COLO668 (cell line): ENCODE measurements at regions not wholly inside any gene's neighbourhood (a gene's known extent, or its start where the extent isn't known, plus 50 kb on each side); places are given as distances from the start of the nearest gene placed in this dataset.
A peak's percentile ranks its signal among the peaks of the same experiment; 100 is the strongest.

ENCODE experiments used
- DNase-seq: peaks from one replicate; lab custom pipeline; 2025; ENCODE audit not compliant: unreplicated experiment; lab: John Stamatoyannopoulos, UW

- no peak for DNase-seq
Observed at GRCh38 chr12:45102818-45103217, 51.9 kb upstream of the DBX2 start.

- no peak for DNase-seq
Observed at GRCh38 chr12:45105996-45106395, 55.1 kb upstream of the DBX2 start.

GRCh38 chr12:45112306-45112705 lies 61.4 kb upstream of the DBX2 start:
- no peak for DNase-seq

GRCh38 chr12:45121224-45121623 lies 70.3 kb upstream of the DBX2 start:
- no peak for DNase-seq

GRCh38 chr12:45122768-45123380 lies 72.0 kb upstream of the DBX2 start:
- no peak for DNase-seq

- DNase-seq: no peak
Observed at GRCh38 chr12:45124485-45125155, 73.7 kb upstream of the DBX2 start.

GRCh38 chr12:45125997-45126396 lies 75.1 kb upstream of the DBX2 start:
- DNase-seq: no peak

- no peak for DNase-seq
Observed at GRCh38 chr12:45128637-45129036, 77.7 kb upstream of the DBX2 start.

GRCh38 chr12:45130881-45131281 lies 80.0 kb upstream of the DBX2 start:
- peak; percentile 35 for DNase-seq

GRCh38 chr12:45131506-45131905 lies 80.6 kb upstream of the DBX2 start:
- no peak for DNase-seq

- DNase-seq: no peak
Observed at GRCh38 chr12:45138609-45139008, 77.3 kb upstream of the ANO6 start.

GRCh38 chr12:45148006-45148405 lies 67.9 kb upstream of the ANO6 start:
- DNase-seq: no peak

GRCh38 chr12:45148619-45149018 lies 67.3 kb upstream of the ANO6 start:
- no peak for DNase-seq

GRCh38 chr12:45165284-45165683 lies 50.6 kb upstream of the ANO6 start:
- no peak for DNase-seq

- no peak for DNase-seq
Observed at GRCh38 chr12:45166056-45166455, 49.8 kb upstream of the ANO6 start.
